ENCODE measurements at regions not wholly inside any gene's neighbourhood (a gene's known extent, or its start where the extent isn't known, plus 50 kb on each side); places are given as distances from the start of the nearest gene placed in this dataset.
"Not testable (repeated sequence)": the region's sequence is repeated elsewhere in the genome, so short reads cannot be mapped to it uniquely, and the experiment has no call there.

- Histone ChIP-seq H3K36me3 (no peaks in the 10 kb centered on the region), H3K9me3 (no peaks in the 10 kb centered on the region), H3K4me3 (no peak overlapping the region), H3K27ac (no peak overlapping the region), H3K27me3 (no peaks in the 10 kb centered on the region), H3K4me1 (no peaks in the 10 kb centered on the region)
- TF ChIP-seq POLR2A (IDR thresholded peaks at IDR 0.05) (no peak), CTCF (IDR thresholded peaks at IDR 0.05) (no peak)
- DNase-seq, result no peak
- WGBS, 4 donors, result 71 to 80% (median 75%) methylated on average over 2 of the region's 2 CpGs
- intact Hi-C loops (cut with DNase I), result no loop called here
- no peak for ATAC-seq
These were observed 231.9 kb downstream of the DMAC1 start for GRCh38 chr9:7567687-7568086.

DNA sequence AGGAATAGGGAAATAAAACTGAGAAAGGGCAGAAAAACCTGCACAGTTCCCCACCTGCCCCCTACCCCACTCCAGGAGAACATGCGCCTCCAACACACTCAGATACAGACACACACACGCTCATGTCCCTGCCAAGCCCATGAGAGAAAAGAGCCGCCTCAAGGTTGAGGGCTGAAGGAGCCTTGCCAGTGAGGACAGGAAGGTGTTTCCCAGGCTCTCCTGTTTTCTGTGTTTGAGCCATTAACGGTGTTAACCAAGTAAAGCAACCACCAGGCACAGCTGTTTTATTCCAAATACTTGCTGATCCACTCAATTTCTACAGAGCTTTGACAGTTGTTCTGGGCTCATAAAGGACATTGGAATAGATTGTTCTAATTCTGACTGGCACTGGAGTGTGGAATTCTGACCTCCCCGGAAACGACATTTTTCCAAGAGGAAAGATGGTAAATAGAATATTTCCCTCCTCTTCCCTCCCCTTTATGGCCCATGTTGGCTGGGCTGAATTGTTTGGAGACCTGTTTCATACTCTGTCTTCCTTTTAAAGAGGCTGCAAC is 238.0 kb downstream of the DMAC1 start:
- intact Hi-C loops (cut with DNase I), result no loop called here
- WGBS, 4 donors, result 68 to 77% (median 75%) methylated on average over 6 of the region's 6 CpGs
- no peaks in the 10 kb centered on the region for H3K27me3 ChIP-seq

DNA sequence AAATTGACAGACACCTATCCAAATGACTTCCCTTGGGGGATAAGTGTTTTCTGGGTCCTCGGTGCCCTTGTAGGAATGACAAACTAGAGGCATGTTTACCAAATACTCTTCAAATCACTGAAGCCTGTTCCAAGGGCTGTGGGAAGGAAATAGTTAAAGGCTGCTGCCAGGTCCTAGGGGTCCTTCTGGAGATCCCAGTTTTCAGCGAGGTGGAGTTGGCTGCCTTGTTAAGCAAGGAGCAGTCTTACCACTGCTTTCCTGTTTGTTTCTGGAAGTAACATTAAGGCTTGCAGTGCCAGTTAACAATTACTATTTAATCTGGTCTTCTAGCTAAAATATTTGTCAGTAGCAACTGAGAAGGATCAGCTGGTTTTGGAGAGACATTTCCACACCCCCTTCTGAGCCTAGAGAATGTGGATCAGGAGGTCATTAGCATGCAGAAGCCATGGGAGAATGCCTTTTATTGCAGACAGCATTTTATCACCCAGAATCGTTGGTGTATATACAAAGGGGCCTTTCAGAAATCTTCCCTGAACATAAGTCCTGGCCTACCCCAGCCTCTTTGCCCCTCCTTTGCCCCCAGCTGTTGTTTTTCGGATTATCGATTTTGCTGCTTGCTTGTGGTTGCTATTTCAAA is 238.8 kb downstream of the DMAC1 start:
- Histone ChIP-seq H3K4me3 (no peak overlapping the region), H3K4me1 (peaks cover 0 to 12% (median 0%) of the 10 kb centered on the region in 12 donors), H3K27me3 (no peaks in the 10 kb centered on the region), H3K9me3 (no peaks in the 10 kb centered on the region), H3K27ac (no peak overlapping the region), H3K36me3 (no peaks in the 10 kb centered on the region)
- 44 to 49% (median 46%) methylated on average over 5 of the region's 5 CpGs for WGBS, 4 donors
- TF ChIP-seq CTCF (IDR thresholded peaks at IDR 0.05) (no peak), POLR2A (IDR thresholded peaks at IDR 0.05) (no peak)
- ATAC-seq (peak in 2 of 4 donors; percentile 24 to 52), DNase-seq (no peak)
- intact Hi-C loops (cut with DNase I), result no loop called here

More for the DNA sequence above, 238.0 kb downstream of the DMAC1 start:
- Histone ChIP-seq H3K27ac (no peak overlapping the region), H3K4me3 (no peak overlapping the region), H3K4me1 (peaks cover 0 to 12% (median 0%) of the 10 kb centered on the region in 12 donors), H3K36me3 (no peaks in the 10 kb centered on the region), H3K9me3 (no peaks in the 10 kb centered on the region)
- ATAC-seq (no peak), DNase-seq (no peak)
- TF ChIP-seq CTCF (IDR thresholded peaks at IDR 0.05) (no peak), POLR2A (IDR thresholded peaks at IDR 0.05) (no peak)

DNA sequence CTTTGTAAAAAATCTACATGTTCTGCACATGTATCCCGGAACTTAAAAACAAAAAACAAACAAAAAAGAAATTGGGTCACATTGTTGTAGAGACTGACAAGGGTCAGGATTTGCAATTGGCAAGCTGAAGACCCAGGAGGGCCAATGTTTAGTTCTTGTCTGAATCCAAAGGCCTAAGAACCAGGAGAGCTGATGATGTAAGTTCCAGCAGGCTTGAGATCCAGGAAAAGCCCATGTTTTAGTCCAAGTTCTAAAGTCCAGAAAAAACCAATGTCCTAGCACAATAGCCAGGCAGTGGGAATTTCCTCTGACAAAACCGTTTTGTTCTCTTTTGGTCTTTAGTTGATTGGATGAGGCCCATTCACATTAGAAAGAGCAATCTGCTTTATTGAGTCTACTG is 244.9 kb downstream of the DMAC1 start:
- ATAC-seq (peak in 2 of 4 donors; percentile 18 to 42), DNase-seq (no peak)
- no peak for TF ChIP-seq CTCF (IDR thresholded peaks at IDR 0.05)
- TF ChIP-seq POLR2A (IDR thresholded peaks at IDR 0.05), result no peak
- WGBS, 4 donors, result 52 to 75% (median 65%) methylated on average over 2 of the region's 2 CpGs
- Histone ChIP-seq H3K27me3 (no peaks in the 10 kb centered on the region), H3K9me3 (no peaks in the 10 kb centered on the region), H3K27ac (peak overlapping the region in 1 of 12 donors; percentile 7), H3K36me3 (no peaks in the 10 kb centered on the region), H3K4me1 (no peaks in the 10 kb centered on the region), H3K4me3 (no peak overlapping the region)
- intact Hi-C loops (cut with DNase I), result no loop called here

DNA sequence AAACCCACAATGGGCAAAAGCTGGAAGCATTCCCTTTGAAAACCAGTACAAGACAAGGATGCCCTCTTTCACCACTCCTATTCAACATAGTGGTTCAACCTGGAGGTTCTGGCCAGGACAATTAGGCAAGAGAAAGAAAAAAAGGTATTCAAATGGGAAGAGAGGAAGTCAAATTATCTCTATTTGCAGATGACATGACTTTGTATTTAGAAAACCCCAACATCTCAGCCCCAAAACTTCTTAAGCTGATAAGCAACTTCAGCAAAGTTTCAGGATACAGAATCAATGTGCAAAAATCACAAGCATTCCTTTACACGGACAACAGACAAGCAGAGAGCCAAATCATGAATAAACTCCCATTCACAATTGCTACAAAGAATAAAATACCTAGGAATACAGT is 246.9 kb downstream of the DMAC1 start:
- H3K4me3 ChIP-seq; H3K36me3 ChIP-seq; H3K27me3 ChIP-seq; DNase-seq; H3K4me1 ChIP-seq; intact Hi-C loops (cut with DNase I); ATAC-seq; H3K27ac ChIP-seq; H3K9me3 ChIP-seq: not testable (repeated sequence)
- 58 to 68% (median 66%) methylated on average over 1 of the region's 1 CpG for WGBS, 4 donors

All from heart left ventricle (tissue), 16 donors.